CD14-positive monocyte (primary cell): ENCODE measurements at regions not wholly inside any gene's neighbourhood (a gene's known extent, or its start where the extent isn't known, plus 50 kb on each side); places are given as distances from the start of the nearest gene placed in this dataset.

Experiments used
- DNase-seq, 3 donors: peaks; one replicate each; pipeline ENCODE4 v3.0.0-alpha.2; 2011 to 2022
- H2AFZ ChIP-seq: 2 replicates; pipeline ENCODE4 v1.6.0; 2012; ENCODE audit warnings: mild to moderate bottlenecking, low read depth, low read length, inconsistent platforms; ENCODE audit not compliant: insufficient read depth, poor library complexity, severe bottlenecking
- H3K27ac ChIP-seq, 2 donors: 1 replicate in 1 of 2; 2 replicates in 1 of 2; pipeline ENCODE4 v1.5.1; 2012 to 2013; ENCODE audit warnings: low read length in 2 of 2, control low read depth in 1 of 2, inconsistent platforms in 1 of 2, low read depth in 1 of 2, mild to moderate bottlenecking in 1 of 2
- H3K27me3 ChIP-seq, 2 donors: one replicate each; pipeline versions ENCODE4 v1.6.0 to v1.6.1; 2011 to 2013; ENCODE audit warnings: low read length in 2 of 2; ENCODE audit not compliant: control insufficient read depth in 2 of 2, insufficient read depth in 2 of 2
- H3K36me3 ChIP-seq, 2 donors: replicated peaks in 1 of 2; 1 replicate in 1 of 2; 2 replicates in 1 of 2; pipeline versions ENCODE4 v1.5.1 to v1.6.1; 2012 to 2013; ENCODE audit warnings: low read length in 2 of 2, control low read depth in 1 of 2, inconsistent platforms in 1 of 2, mild to moderate bottlenecking in 1 of 2; ENCODE audit not compliant: insufficient read depth in 2 of 2, control insufficient read depth in 1 of 2
- H3K4me1 ChIP-seq, 2 donors: 1 replicate in 1 of 2; 2 replicates in 1 of 2; pipeline versions ENCODE4 v1.5.1 to v1.6.1; 2012 to 2013; ENCODE audit warnings: low read length in 2 of 2, control low read depth in 1 of 2, inconsistent platforms in 1 of 2, mild to moderate bottlenecking in 1 of 2, moderate library complexity in 1 of 2; ENCODE audit not compliant: insufficient read depth in 2 of 2, control insufficient read depth in 1 of 2
- H3K4me2 ChIP-seq: replicated peaks from 2 replicates; pipeline ENCODE3; 2012; ENCODE audit warnings: low read length, moderate library complexity, mild to moderate bottlenecking; ENCODE audit not compliant: poor library complexity, severe bottlenecking; ENCODE audit errors: extremely low read depth
- H3K4me3 ChIP-seq, 3 experiments: fragments of 200-600 bp in 1 of 3; sonication (generic) in 1 of 3; replicated peaks in 1 of 3; 1 replicate in 2 of 3; 2 replicates in 1 of 3; pipeline ENCODE4 v1.5.1; 2011 to 2013; ENCODE audit warnings: low read length in 3 of 3, mild to moderate bottlenecking in 3 of 3, control low read depth in 2 of 3, low read depth in 2 of 3, inconsistent platforms in 1 of 3, moderate library complexity in 1 of 3
- H3K79me2 ChIP-seq: 2 replicates; pipeline ENCODE4 v1.6.0; 2012; ENCODE audit warnings: mild to moderate bottlenecking, control low read depth, inconsistent platforms, low read length, moderate library complexity; ENCODE audit not compliant: insufficient read depth
- H3K9ac ChIP-seq: 2 replicates; pipeline ENCODE4 v1.6.0; 2017; ENCODE audit warnings: low read length, mild to moderate bottlenecking; ENCODE audit not compliant: insufficient read depth, poor library complexity, severe bottlenecking
- H3K9me3 ChIP-seq, 2 donors: replicated peaks in 1 of 2; 1 replicate in 1 of 2; 2 replicates in 1 of 2; pipeline versions ENCODE4 v1.5.1 to v1.6.1; 2012 to 2013; ENCODE audit warnings: low read length in 2 of 2, control low read depth in 1 of 2; ENCODE audit not compliant: control insufficient read depth in 1 of 2, insufficient read depth in 1 of 2
- H4K20me1 ChIP-seq: 2 replicates; pipeline ENCODE4 v1.6.0; 2012; ENCODE audit warnings: mild to moderate bottlenecking, low read length, control low read depth, moderate library complexity; ENCODE audit not compliant: insufficient read depth
- H3K27ac Mint-ChIP-seq, 7 donors: one replicate each; pipeline ENCODE4 v1.8.0; 2020; ENCODE audit warnings: mild to moderate bottlenecking in 7 of 7, mixed read lengths in 7 of 7, moderate library complexity in 6 of 7, inconsistent platforms in 2 of 7
- H3K27me3 Mint-ChIP-seq, 3 donors: one replicate each; pipeline ENCODE4 v1.8.0; 2021 to 2022; ENCODE audit warnings: low read depth in 3 of 3, mild to moderate bottlenecking in 3 of 3, mixed read lengths in 3 of 3, moderate library complexity in 3 of 3, inconsistent platforms in 1 of 3
- H3K36me3 Mint-ChIP-seq, 2 donors: one replicate each; pipeline ENCODE4 v1.8.0; 2020; ENCODE audit warnings: mixed read lengths in 2 of 2, inconsistent platforms in 1 of 2, mild to moderate bottlenecking in 1 of 2
- H3K4me1 Mint-ChIP-seq: one replicate; pipeline ENCODE4 v1.8.0; 2020; ENCODE audit warnings: mild to moderate bottlenecking, mixed read lengths
- H3K4me3 Mint-ChIP-seq, 2 donors: one replicate each; pipeline ENCODE4 v1.8.0; 2020; ENCODE audit warnings: mild to moderate bottlenecking in 2 of 2, mixed read lengths in 2 of 2, moderate library complexity in 1 of 2
- H3K9me3 Mint-ChIP-seq, 7 donors: one replicate each; pipeline ENCODE4 v1.8.0; 2020 to 2022; ENCODE audit warnings: mixed read lengths in 7 of 7, mild to moderate bottlenecking in 6 of 7, moderate library complexity in 6 of 7, inconsistent platforms in 2 of 7
- WGBS: methylation state at CpG from one replicate; pipeline ENCODE4 v1.1.5; 2013; ENCODE audit warnings: missing lambda C conversion rate; ENCODE audit not compliant: insufficient coverage; 5-methylcytosine and 5-hydroxymethylcytosine counted together
- intact Hi-C, 2 donors: fragments of 100-400 bp; cut with micrococcal nuclease; formaldehyde crosslinking; loops; one replicate each; pipeline versions ENCODE4 v1.15.0 to v1.15.1; 2023
- TF ChIP-seq, protein P1 (sequence below): fragments of 200-600 bp; IDR thresholded peaks from one replicate; pipeline ENCODE4 v1.8.0; 2022; ENCODE audit warnings: antibody characterized with exemption, mild to moderate bottlenecking

DNA sequence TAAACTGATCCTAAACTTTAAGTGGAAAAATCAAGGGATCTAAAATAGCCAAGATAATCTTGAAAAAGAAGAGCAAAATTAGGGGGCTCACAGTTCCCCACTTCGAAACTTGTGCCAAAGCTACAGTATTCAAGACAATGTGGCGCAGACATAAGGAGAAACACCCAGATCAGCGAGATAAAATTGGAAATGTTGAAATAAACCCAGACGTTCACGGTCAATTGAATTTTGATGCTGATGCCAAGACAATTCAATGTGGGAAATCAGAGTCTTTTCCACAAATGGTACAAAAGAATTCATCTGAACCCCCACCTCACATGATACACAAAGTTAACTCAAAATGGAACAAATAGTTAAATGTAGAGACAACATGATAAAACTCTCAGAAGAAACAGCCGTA lies 601.6 kb downstream of the BRD1 start:
- WGBS = 60% methylated on average over 1 of the region's 6 CpGs
- no peak overlapping the region for H3K4me2 ChIP-seq
- H3K27me3 ChIP-seq = no peaks in the 10 kb centered on the region
- DNase-seq = no peak
- TF ChIP-seq, protein P1, sequence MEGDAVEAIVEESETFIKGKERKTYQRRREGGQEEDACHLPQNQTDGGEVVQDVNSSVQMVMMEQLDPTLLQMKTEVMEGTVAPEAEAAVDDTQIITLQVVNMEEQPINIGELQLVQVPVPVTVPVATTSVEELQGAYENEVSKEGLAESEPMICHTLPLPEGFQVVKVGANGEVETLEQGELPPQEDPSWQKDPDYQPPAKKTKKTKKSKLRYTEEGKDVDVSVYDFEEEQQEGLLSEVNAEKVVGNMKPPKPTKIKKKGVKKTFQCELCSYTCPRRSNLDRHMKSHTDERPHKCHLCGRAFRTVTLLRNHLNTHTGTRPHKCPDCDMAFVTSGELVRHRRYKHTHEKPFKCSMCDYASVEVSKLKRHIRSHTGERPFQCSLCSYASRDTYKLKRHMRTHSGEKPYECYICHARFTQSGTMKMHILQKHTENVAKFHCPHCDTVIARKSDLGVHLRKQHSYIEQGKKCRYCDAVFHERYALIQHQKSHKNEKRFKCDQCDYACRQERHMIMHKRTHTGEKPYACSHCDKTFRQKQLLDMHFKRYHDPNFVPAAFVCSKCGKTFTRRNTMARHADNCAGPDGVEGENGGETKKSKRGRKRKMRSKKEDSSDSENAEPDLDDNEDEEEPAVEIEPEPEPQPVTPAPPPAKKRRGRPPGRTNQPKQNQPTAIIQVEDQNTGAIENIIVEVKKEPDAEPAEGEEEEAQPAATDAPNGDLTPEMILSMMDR = no peak
- intact Hi-C loops = no loop called here
- Mint-ChIP-seq H3K4me3 (no peak overlapping the region), H3K27ac (no peak overlapping the region), H3K4me1 (no peaks in the 10 kb centered on the region), H3K36me3 (no peaks in the 10 kb centered on the region), H3K9me3 (peaks cover 0 to 4% (median 0%) of the 10 kb centered on the region in 7 donors), H3K27me3 (peaks cover 2 to 5% (median 2%) of the 10 kb centered on the region in 3 donors)
- H3K4me1 ChIP-seq = no peaks in the 10 kb centered on the region
- no peak overlapping the region for H3K9ac ChIP-seq
- no peak overlapping the region for H2AFZ ChIP-seq
- no peaks in the 10 kb centered on the region for H3K79me2 ChIP-seq
- H4K20me1 ChIP-seq = no peaks in the 10 kb centered on the region
- no peak overlapping the region for H3K27ac ChIP-seq
- H3K4me3 ChIP-seq = no peak overlapping the region
- no peaks in the 10 kb centered on the region for H3K9me3 ChIP-seq
- no peaks in the 10 kb centered on the region for H3K36me3 ChIP-seq

DNA sequence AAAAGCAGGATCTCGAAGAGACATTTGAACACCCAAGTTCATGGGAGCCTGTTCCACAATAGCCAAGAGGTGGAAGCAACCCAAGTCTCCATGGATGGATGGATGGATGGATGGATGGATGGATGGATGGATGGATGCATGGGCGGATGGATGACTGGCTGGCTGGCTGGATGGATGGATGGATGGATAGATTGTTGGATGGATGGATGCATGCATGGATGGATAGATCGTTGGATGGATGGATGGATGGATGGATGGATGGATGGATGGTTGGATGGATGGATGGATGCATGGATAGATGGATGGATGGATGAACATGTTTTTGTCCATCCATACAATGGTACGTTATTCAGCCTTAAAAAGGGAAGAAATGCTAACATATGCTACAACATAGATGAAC lies 603.4 kb downstream of the BRD1 start:
- H3K36me3 ChIP-seq = no peaks in the 10 kb centered on the region
- no peak for DNase-seq
- H3K4me3 Mint-ChIP-seq = no peak overlapping the region
- H3K36me3 Mint-ChIP-seq = no peaks in the 10 kb centered on the region
- WGBS = 92% methylated on average over 3 of the region's 4 CpGs
- no peaks in the 10 kb centered on the region for H3K4me1 ChIP-seq
- H3K4me3 ChIP-seq = no peak overlapping the region
- peaks cover under 1 to 9% (median 6%) of the 10 kb centered on the region in 7 donors for H3K9me3 Mint-ChIP-seq
- no peaks in the 10 kb centered on the region for H3K9me3 ChIP-seq
- H3K79me2 ChIP-seq = no peaks in the 10 kb centered on the region
- peaks cover 0 to 5% (median 3%) of the 10 kb centered on the region in 3 donors for H3K27me3 Mint-ChIP-seq
- H2AFZ ChIP-seq = no peak overlapping the region
- no peaks in the 10 kb centered on the region for H3K27me3 ChIP-seq
- no peak overlapping the region for H3K27ac Mint-ChIP-seq
- no peaks in the 10 kb centered on the region for H4K20me1 ChIP-seq
- no peak overlapping the region for H3K9ac ChIP-seq
- intact Hi-C loops = no loop called here
- H3K27ac ChIP-seq = no peak overlapping the region
- H3K4me2 ChIP-seq = no peak overlapping the region
- no peaks in the 10 kb centered on the region for H3K4me1 Mint-ChIP-seq
- TF ChIP-seq, protein P1 = no peak
